ENCODE measurements at regions not wholly inside any gene's neighbourhood (a gene's known extent, or its start where the extent isn't known, plus 50 kb on each side); places are given as distances from the start of the nearest gene placed in this dataset.

DNA sequence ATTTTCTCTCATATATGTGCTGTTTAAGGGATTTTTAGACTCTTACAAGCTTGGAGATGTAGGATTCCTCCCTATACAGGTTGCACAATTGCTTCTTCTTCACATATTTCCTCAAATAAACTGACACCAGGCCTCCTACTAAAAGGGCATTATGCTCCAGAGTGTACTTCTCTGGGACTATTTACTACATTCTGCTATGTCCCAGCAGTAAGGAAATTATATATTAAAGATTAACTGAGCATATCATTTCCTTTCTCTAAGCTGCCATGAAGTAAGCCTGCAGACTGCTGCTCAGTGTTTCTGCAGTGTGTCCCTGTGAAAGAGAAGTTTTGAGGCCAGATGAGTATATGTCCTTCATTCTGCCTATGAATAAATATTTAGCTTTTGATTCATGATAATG lies 356.9 kb upstream of the NUDT12 start:
- no peak for DNase-seq

DNA sequence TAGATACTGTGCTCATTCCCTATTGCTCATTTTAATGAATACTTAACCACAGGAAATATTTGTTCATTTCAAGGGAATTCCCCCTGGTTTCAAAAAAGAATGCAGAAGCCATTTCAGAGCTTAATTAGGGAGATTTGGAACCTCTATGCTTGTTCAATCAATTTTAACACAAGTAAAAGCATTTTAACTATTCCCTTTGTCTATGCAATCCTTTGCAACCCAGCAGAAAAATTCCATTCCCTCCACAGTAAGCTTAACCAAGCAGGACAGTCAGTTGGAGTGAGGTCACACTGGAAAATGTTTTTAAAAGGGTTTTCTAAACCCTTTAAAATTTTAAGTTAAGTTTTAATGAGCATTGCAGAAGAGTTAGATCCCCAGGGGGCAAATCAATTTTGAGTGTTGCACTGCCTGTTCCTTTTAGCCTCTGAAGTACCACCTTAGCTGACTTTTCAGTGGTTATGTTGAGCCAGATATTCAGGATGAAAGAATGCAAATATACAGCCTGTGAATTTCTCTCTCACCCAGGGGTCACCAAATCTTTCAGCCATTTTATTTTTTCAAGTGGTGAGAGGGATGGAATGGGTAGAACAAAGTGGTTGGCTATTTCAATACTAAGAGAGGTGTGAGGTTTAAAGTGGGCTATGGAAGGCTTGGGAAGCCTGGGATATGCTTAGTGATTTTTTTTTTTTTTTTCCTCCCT lies 356.2 kb upstream of the NUDT12 start:
- peak; percentile 20 to 70 (median 41) for DNase-seq

DNA sequence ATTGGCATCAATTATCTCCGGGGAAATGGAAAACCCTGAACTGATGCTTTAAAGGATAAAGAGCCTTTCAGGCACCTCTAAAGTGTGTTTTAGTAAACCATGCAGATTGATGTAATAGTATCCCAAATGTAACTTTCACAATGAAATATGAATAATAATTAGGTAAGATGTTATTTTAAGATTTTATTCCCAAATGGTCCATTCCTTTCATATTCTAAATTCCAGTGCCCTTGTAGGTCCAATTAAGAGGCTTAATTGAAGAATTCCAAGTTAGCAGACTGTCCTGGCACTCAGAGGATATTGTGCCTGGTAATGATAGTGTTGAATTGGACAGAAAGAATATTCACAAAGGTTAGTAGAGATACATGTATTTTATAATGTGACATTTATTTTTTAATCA lies 352.5 kb upstream of the NUDT12 start:
- no peak for DNase-seq

DNA sequence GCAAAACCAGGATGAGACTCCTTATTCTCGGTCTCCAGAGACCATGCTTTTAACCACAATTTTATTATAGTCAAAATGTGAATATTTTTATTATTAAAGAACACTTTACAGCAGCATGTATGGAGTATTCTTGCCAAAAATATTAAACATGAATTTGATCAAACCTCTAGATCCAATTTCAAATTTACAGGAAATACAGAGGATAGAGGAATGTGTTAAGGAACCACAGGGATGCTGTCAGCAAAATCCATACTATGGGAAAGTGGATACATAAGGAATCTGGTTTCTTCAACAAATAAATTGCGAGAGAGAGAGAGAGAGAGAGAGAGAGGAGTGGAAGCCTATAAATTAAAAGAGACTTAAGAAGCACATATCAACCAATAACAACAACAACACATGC lies 348.2 kb upstream of the NUDT12 start:
- no peak for DNase-seq

DNA sequence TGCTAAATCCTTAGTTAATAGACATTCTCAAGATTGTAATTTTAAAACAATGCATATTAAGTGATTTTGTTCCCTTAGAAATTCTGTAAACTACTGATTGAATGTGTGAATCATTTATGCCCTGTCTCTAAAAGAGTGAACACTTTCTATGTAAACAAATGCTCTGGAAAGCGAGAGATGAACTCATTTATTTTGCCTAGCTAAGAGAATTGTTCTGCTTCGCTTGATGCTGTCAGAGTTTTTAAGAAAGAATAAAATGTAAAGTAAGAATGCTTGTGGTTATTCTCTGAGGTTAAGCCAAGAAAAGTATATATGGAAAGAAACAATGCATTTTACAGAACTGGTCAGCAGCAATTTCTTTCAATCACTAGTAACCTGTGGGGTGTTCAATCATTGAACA lies 347.4 kb upstream of the NUDT12 start:
- DNase-seq, result peak in 2 of 3 donors; percentile 16 to 46

DNA sequence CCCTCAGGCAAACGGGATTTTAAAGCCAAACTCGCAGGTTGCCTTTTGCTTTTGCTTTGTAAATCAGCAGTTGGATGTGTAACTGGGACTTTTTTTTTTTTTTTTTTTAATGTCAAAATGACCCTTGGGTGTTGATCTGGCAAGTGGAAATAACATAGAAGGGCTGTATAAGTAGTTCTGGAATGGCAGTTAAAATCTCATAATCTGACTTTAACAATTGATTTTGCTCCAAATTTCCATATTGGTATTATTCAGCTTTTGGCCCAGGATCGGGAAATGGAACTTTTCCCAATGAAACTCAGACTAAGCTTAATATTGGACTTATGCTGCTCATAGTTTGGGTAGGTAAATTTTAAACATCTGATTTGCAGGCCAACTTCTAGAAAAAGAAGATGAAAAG lies 346.8 kb upstream of the NUDT12 start:
- DNase-seq, result peak in 2 of 3 donors; percentile 73 to 75

DNA sequence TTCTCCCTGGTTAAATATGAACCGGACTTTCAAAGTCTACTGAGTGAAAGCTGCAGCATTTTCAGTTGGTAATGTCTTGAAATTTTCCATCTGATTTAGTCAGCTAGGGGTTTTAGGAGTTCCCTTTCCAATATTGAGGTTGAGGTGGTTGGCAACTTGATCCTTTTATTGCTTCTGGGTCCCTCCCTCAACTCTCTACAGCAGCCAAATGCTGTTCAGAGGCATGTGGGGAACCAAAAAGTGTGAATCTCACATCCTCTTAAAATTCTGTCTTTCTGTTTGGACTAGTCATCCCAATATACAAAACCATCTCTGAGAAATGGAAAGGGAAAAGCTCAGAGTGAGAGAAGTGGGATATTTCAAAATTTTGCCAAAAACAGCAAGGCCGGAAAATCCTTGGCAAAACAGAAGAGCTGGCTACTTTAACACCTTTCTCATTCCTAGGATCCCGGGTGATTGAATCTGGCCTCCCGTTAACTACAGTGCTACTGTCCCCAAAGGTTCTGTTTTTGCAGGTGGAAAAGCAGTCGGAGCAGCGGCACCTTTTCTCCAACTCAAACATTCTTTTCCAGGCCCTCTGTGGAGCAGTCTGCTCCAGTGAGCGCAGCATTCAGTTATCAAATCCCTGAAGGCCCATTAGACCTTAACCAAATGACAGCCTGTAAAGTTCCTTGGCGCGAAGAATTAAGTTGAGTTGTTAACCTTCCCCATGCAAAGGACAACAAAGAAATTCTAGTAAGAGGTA lies 345.9 kb upstream of the NUDT12 start:
- DNase-seq, result peak in 2 of 3 donors; percentile 24 to 31

DNA sequence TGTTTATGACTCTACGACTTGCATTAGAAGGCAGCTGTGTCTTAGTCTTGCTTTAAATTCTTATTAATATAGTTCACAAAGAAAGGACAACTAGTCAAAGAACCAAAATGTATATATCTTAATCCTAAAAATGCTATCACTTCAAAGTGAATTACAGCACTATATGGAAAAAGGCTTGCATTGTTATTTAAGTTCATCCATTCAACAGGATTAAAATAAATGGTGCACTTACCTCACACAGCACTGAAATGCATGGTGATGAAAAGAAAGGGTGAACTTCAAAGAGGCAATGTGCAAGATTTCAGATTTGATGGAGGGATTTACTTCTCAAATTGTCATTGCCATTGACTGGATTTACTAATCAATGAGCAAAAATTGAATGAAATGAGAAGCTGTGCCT lies 344.4 kb upstream of the NUDT12 start:
- no peak for DNase-seq

DNA sequence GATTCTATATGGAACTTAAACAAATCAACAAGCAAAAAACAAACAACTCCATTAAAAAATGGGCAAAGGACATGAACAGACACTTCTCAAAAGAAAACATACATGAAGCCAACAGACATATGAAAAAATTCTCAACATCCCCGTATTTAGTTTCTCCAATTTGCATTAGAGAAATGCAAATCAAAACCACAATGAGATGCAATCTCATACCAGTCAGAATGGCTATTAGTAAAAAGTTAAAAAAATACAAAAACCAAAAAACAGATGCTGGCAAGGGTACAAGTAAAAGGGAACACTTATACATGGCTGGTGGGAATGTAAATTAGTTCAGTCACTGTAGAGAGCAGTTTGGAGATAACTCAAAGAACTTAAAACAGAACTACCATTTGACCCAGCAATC lies 342.1 kb upstream of the NUDT12 start:
- DNase-seq, result no peak

DNA sequence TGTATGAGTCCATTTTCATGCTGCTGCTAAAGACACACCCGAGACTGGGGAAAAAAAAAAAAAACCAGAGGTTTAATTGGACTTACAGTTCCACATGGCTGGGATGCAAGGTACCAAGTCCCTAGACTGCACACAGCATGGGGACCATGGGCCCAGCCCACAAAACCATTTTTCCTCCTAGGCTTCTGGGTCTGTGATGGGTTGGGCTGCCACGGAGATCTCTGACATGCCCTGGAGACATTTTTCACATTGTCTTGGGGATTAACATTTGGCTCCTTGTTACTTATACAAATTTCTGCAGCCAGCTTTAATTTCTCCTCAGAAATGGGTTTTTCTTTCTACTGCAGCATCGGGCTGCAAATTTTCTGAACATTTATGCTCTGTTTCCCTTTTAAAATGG lies 340.3 kb upstream of the NUDT12 start:
- DNase-seq, result no peak

DNA sequence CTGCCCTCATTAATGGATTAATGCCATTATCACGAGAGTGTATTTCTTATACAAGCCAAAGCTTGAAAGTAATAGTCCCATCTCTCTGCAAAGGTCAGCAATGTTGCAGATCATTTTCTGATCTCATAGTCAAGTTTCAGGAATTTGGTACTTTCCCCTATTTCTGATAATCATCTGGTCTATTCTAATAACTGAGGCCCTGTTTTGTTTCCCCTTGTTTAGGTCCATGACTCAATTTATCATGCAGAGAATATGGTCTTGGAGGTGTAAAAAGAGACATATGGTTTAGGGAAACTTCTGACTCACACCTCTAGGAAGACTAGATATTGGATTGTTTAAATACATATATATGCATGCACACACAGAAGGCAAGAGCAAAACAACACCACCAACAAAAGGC lies 339.3 kb upstream of the NUDT12 start:
- no peak for DNase-seq

DNA sequence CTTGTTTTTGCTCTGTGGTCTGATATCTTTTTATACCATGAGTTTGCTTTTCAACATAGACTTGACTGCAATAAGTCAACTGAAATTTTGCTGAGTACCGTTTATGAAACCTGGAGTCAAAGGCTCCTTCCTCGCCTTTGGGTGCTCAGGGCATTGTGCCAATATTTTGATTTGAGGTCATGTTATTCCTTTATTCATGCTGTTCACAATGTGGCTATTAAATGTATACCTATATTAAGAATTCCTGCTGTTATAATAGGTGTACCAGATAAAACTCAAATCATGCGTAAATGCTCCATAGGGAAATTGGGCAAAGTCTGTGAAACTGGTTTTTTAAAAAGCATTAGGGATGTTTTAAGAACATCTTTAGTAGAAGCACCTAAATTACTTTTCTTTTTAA lies 334.0 kb upstream of the NUDT12 start:
- no peak for DNase-seq

DNA sequence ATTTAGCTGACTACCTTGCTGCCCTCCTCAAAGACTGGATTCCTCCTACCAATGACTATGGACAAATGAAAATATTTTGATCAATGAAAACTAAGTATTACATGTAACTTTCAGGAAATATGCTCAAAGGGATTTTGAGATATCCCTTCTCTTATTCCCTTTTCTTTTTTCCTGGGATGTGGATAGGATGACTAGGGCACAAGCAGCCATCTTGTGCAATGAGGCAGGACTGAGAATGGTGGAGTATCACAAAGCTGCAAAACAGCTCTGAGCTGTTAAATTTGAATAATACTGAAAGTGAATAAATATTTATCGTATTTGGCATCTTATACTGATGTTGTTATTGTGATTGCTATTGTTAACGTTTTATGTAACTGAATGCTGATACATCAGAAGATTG lies 333.1 kb upstream of the NUDT12 start:
- no peak for DNase-seq

DNA sequence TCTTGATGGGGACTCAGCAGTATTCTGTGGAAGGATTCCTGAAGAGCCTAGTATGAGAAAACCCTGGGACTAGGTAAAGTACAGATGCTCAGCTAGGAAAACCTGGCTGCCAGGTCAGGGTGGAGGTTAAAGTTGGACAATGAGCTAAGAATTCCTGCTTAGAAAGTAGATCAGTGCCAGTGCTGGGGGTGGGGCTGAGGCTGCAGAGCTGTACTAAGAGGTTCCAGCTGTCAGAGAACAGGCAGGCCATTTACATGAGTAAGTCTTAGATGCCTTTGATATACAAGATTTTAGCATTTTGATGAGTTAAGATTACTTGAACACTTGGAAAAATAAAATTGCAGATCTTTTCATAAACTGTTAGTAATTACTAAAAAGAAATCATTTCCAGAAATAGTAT lies 332.3 kb upstream of the NUDT12 start:
- DNase-seq, result no peak

DNA sequence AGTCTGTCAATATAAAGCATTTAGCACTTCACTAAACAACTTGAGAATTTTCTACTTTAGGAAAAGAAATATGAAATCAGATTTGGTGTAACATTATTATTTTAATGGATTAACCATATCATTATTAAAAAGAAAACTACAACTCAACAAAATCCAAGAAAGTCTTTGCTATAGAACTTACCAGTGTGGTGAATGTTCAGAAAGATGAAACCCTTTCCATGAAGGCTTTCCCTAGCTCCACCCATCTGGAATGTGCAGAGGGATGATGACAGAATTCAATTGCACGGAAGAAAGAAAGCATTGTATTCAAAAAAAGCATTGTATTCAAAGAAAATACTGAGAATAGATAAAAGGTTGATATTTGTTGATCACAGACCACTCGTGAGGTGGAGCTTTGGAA lies 328.6 kb upstream of the NUDT12 start:
- no peak for DNase-seq

DNA sequence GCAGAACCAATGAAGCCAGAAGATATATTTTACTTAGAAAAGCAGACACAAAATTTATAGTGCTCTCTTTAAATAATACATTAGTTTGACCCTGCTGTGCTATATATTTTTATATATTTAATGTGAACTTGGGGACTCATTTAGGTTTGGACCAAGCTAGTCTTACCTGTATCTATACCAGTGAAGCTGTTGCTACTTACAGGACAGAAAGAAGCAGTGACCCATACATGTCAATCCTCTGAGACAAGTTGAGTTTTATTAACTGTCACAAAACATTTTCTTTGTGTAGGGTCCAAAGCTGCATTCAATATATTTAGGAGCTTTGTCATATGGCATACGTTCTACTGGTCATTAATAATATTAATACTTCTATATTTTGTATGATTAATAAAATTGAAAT lies 327.7 kb upstream of the NUDT12 start:
- DNase-seq, result no peak

DNA sequence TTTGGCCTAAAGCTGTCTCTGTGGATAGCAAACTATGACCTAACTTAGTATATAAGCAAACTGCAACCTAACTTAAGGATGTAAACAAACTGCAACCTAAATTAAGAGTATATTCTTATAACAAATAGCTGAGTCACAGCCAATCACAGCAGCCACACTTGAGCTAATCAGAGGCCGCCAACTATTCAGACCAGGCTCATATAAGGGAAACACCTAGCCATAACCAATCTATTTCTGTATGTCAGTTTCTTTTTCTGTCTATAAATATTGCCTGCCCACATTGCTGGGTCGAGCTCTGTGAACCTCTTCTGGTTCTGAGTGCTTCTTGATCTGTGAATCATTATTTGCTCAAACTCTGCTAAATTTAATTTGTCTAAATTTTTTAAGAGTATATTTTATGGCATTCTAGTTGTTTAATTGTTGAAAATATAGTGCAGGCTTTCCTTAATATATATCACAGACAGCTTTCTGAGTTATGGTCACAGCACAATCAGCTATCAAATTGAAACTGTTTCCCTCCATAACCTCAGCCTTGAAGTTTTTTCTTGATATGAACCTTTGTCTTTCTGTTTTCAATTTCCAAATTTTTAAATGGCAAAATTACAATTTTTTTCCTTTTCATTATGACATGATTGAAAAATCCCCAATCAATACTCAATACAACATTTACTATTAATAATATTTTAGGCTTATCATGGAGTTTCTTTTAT lies 327.1 kb upstream of the NUDT12 start:
- no peak for DNase-seq

DNA sequence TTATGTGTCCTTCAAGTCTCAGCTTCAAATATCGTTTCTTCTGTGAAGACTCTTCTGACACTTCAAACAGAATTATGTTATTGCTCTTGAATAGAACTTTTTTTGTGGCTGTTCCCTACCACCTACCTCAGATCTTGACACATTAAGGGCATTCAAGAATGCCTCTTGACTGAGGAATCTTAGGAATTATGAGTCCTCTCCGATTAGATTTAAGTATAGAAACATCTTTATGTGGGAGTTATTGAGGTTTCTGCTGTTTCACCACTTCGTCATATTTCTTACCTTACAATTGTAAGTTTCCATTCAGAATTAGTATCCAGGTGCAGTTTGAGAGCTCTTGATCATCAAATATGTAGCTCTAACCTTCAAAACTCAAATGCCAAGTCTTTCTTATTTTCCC lies 324.2 kb upstream of the NUDT12 start:
- DNase-seq, result no peak

DNA sequence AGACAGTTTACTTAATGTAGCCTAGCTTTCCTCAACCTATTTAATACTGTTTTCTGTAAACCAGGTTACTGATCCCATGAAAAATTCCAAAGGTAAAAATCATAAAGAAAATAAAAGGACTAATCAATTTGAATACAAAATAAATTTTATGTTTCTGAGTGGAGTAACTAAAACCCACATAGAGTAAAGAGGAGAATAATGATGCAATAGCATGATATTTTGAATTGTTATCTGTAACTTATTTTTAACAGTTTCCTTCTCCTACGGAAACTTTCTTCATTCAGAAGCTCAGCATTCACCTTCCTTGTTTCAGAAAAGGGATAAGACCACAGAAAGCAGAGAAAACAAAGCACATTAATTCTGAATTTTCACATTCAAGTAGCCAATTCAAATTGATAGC lies 320.6 kb upstream of the NUDT12 start:
- no peak for DNase-seq

DNA sequence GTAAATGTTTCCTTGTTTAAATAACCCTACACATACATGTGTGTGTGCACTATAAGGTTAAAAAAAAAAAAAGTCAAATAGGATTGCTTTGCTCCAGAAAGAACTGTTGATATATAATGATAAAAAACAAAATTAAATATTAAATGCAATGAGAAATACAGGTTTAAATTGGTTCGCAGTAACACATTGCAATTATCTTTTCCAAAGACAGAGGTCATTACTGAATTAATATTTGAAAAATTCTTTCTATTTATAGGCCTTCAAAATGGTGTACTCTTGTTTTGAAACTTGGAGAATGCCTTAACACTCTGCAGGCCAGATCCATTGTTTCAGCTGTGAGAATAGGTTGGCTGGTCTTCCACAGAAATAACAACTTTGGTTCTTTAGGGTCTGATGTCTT lies 319.0 kb upstream of the NUDT12 start:
- no peak for DNase-seq

DNA sequence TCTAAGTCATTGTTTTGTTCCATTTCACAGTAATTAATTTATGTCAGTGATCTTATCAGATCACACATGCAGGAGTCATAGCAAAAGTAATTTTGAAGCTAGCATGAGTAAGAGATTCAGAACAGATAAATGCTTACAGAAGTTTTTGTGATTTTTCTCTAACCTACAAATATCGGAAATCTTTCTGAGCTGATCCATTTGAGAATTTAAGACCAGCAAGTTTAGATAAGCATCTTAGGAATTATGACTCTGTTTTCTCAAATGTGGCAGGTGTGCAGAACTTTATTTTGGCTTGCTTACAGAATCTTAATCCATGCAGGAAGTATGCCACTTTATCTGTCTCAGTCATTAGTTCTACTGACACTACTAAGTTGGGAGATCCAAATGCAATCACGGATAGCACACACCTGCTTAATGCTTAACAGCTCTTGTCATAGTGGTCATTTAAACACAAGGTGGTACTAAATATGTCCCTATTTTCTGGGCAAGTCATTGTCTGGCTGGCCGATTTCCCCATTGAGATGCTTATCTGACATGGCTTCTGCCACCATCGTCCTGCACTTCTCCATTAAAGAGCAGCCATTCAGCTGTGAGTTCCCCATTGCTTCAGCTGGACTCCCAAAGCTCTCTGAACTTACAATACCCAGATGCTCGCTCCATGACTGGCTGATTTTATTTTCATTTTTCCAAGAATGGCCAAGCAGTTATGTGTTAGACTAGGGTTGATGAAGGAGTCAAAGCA lies 305.4 kb upstream of the NUDT12 start:
- DNase-seq, result peak in 1 of 3 donors; percentile 2

DNA sequence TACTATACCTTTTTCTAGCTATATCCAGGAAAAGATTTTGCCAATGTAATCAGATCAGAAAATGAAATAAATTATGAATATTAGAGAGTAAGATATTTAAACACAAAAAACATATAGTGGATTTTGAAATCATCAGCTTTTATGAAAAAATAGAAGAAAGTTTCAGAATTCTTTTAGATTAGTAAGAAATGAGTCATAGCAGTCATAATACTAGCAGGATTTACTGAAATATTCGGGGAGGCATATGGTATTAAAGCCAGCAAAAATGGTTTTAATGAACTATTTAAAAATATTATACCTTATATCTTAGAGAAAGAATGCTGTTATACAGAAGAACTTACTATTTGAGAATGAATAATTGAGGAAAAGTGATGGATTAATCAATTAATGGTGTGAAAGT lies 303.6 kb upstream of the NUDT12 start:
- no peak for DNase-seq
